ENCODE measurements at regions not wholly inside any gene's neighbourhood (a gene's known extent, or its start where the extent isn't known, plus 50 kb on each side); places are given as distances from the start of the nearest gene placed in this dataset.

DNA sequence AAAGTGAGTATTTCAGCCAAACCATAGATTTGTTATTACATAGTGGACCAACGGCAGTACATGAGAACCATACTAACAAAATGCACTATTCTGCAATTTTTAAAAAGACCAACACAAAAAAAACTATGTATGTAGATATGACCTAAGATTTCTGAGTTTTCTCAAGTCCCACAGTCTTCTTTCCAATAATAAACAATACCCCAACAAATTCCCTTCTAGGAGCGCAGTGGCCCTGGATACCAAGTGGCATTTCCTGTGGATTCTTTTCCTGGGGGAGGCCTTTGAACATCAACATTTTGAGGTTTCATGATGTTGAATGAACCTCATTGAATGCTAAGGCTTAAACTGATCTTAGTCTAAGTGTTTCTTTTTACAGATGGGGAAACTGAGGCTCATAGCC, 210.5 kb downstream of the BCAT1 start:
- no peak for TF ChIP-seq EZH2 (IDR thresholded peaks at IDR 0.05; ENCODE audit: low read length, unreplicated experiment)
- TF ChIP-seq, protein P1, sequence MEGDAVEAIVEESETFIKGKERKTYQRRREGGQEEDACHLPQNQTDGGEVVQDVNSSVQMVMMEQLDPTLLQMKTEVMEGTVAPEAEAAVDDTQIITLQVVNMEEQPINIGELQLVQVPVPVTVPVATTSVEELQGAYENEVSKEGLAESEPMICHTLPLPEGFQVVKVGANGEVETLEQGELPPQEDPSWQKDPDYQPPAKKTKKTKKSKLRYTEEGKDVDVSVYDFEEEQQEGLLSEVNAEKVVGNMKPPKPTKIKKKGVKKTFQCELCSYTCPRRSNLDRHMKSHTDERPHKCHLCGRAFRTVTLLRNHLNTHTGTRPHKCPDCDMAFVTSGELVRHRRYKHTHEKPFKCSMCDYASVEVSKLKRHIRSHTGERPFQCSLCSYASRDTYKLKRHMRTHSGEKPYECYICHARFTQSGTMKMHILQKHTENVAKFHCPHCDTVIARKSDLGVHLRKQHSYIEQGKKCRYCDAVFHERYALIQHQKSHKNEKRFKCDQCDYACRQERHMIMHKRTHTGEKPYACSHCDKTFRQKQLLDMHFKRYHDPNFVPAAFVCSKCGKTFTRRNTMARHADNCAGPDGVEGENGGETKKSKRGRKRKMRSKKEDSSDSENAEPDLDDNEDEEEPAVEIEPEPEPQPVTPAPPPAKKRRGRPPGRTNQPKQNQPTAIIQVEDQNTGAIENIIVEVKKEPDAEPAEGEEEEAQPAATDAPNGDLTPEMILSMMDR (conservative IDR thresholded peaks at IDR 0.05; ENCODE audit: low read depth, low read length) = no peak

Measured in PC-3 (cell line).